ENCODE measurements at regions not wholly inside any gene's neighbourhood (a gene's known extent, or its start where the extent isn't known, plus 50 kb on each side); places are given as distances from the start of the nearest gene placed in this dataset.

- CTCF ChIA-PET = interaction anchor here (0.7 to 2.1 kb wide), 7 partner anchors 8 to 29 kb away, joined by 3 to 8 read pairs (median 5); no protein-coding TSS in a partner anchor
- Mint-ChIP-seq H3K27ac (peak overlapping the region; percentile 92), H3K9me3 (no peaks in the 10 kb centered on the region), H3K4me1 (peaks cover 56% of the 10 kb centered on the region), H3K36me3 (peaks cover 6% of the 10 kb centered on the region), H3K27me3 (no peaks in the 10 kb centered on the region), H3K4me3 (no peak overlapping the region)
- DNase-seq = no peak
Observed at GRCh38 chr10:33126742-33127141, 168.7 kb upstream of the ITGB1 start.

GRCh38 chr10:33125522-33126517 is 167.8 kb upstream of the ITGB1 start:
- no peak overlapping the region for H3K4me3 Mint-ChIP-seq
- CTCF ChIA-PET = interaction anchor here (0.7 to 2.1 kb wide), 7 partner anchors 9 to 30 kb away, joined by 3 to 8 read pairs (median 5); no protein-coding TSS in a partner anchor
- no peaks in the 10 kb centered on the region for H3K27me3 Mint-ChIP-seq
- H3K27ac Mint-ChIP-seq = peak overlapping the region; percentile 92
- DNase-seq = peak; percentile 62
- H3K4me1 Mint-ChIP-seq = peaks cover 58% of the 10 kb centered on the region
- no peaks in the 10 kb centered on the region for H3K9me3 Mint-ChIP-seq
- peaks cover 6% of the 10 kb centered on the region for H3K36me3 Mint-ChIP-seq

- Mint-ChIP-seq H3K27me3 (no peaks in the 10 kb centered on the region), H3K36me3 (peaks cover 6% of the 10 kb centered on the region), H3K4me3 (no peak overlapping the region), H3K9me3 (no peaks in the 10 kb centered on the region), H3K4me1 (peaks cover 62% of the 10 kb centered on the region), H3K27ac (no peak overlapping the region)
- CTCF ChIA-PET = interaction anchor here (0.6 to 1.5 kb wide), 3 partner anchors 9 to 31 kb away, joined by 3 to 4 read pairs (median 3); no protein-coding TSS in a partner anchor
- no peak for DNase-seq
Observed at GRCh38 chr10:33125111-33125510, 167.1 kb upstream of the ITGB1 start.

GRCh38 chr10:33123680-33124079 is 165.7 kb upstream of the ITGB1 start:
- Mint-ChIP-seq H3K4me3 (no peak overlapping the region), H3K27ac (no peak overlapping the region), H3K27me3 (no peaks in the 10 kb centered on the region), H3K9me3 (no peaks in the 10 kb centered on the region), H3K4me1 (peaks cover 63% of the 10 kb centered on the region), H3K36me3 (peaks cover 8% of the 10 kb centered on the region)
- CTCF ChIA-PET = interaction anchor here (1.2 kb wide), 1 partner anchor 11 kb away, joined by 3 read pairs; no protein-coding TSS in a partner anchor
- DNase-seq = no peak

DNA sequence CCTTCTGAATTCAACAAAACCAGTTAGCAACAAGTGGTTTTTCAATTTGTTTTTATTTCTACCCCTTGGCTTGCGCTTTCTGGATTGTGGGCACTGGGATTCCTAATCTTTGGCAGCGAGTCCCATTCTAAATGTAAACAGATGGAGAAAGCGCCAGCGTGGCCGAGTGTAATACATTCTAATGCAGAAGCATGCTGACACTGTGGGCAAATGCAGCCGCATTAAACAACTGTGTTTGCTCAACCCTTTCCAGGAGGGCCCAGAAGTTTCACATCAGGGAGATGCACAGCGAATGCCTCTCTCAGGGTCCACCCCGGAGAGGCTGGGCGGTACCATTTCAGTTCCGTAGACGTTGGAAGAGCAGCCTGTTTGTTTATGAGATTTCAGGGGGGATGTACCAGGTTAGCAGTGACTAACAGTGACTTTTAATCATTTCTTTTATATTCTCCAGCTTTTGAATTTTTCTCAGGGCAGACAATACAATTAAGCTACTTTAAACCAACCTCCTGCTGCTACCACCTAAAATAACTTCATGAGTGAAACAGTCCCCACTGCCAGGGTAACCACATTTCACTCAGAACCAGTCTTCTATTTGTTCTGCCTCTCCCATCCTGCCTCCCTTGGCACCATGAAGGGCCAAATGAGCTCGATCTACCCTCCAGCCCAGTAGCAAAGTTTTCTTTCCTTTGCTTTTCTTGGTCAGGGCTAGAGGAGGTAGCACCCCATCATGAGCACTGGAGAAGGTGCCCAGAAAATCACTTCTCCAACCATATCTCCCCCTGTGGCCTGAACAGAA is 164.2 kb upstream of the ITGB1 start:
- DNase-seq = no peak
- Mint-ChIP-seq H3K9me3 (peaks cover 2% of the 10 kb centered on the region), H3K4me3 (no peak overlapping the region), H3K36me3 (peaks cover 15% of the 10 kb centered on the region), H3K4me1 (peaks cover 66% of the 10 kb centered on the region), H3K27ac (no peak overlapping the region), H3K27me3 (no peaks in the 10 kb centered on the region)
- CTCF ChIA-PET = interaction anchor here (1.5 kb wide), 1 partner anchor 11 kb away, joined by 4 read pairs; no protein-coding TSS in a partner anchor

DNA sequence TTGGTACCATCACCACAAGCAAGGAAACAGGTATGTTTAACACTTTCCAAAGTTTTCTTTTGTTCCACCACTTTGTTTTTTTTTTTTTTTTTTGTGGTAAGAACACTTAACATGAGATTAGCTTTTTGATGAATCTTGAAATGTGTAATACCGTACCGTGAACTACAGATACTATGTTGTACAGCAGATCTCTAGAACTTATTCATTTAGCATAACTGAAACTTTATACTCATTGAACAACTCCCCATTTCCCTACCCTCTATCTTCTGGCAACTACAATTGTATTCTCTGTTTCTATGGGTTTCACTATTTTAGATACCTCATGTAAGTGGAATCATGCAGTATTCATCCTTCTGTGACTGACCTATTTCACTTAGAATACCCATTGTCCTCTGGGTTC is 162.7 kb upstream of the ITGB1 start:
- peaks cover 66% of the 10 kb centered on the region for H3K4me1 Mint-ChIP-seq
- CTCF ChIA-PET = interaction anchor here (1.8 kb wide), 1 partner anchor 10 kb away, joined by 5 read pairs; no protein-coding TSS in a partner anchor
- no peaks in the 10 kb centered on the region for H3K27me3 Mint-ChIP-seq
- H3K9me3 Mint-ChIP-seq = peaks cover 2% of the 10 kb centered on the region
- no peak for DNase-seq
- no peak overlapping the region for H3K27ac Mint-ChIP-seq
- H3K4me3 Mint-ChIP-seq = no peak overlapping the region
- peaks cover 12% of the 10 kb centered on the region for H3K36me3 Mint-ChIP-seq

DNA sequence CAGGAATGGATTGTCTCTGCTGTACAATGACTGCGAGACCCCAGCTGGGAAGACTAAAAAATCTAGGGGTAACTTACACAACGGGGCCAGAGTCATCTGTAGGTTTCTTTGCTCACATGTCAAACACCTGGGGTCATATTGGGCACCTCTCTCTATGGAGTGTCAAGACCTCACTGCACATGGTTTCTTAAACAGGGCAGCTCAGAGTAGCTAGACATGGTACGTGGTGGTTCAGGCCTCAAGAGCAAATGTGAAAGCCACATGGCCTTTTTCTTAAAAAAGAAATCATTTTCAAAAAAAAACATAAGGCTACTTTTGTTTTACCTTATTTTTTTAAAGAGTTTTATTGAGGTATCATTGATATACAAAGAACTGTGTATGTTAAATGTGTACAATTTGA is 162.2 kb upstream of the ITGB1 start:
- CTCF ChIA-PET = interaction anchor here (0.6 to 1.8 kb wide), 2 partner anchors 10 to 72 kb away, joined by 3 to 5 read pairs; no protein-coding TSS in a partner anchor
- Mint-ChIP-seq H3K4me3 (no peak overlapping the region), H3K4me1 (peaks cover 66% of the 10 kb centered on the region)

DNA sequence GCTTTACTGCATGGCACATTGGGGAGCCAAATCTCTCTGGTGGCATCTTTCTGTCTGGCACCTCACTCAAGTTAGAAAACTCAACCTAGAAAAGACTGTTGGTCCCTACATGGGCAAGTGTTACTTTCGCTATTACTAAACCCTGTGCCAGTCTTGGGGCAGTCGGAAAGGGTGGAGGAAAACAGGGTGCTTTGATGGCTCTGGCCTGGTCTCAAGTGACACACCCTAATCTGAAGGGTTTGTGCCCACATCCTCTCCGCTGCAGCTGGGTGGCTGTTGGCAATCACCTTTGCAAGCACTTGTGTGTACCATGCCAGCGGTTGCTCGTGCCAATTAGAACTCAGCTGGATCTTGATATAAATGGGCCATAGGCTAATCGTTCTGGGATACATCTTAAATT is 159.8 kb upstream of the ITGB1 start:
- H3K9me3 Mint-ChIP-seq = peaks cover 2% of the 10 kb centered on the region
- peak overlapping the region; percentile 78 for H3K27ac Mint-ChIP-seq
- H3K4me3 Mint-ChIP-seq = no peak overlapping the region
- peak; percentile 38 for DNase-seq
- H3K36me3 Mint-ChIP-seq = peaks cover 9% of the 10 kb centered on the region
- CTCF ChIA-PET = no interaction called here
- H3K27me3 Mint-ChIP-seq = no peaks in the 10 kb centered on the region
- H3K4me1 Mint-ChIP-seq = peaks cover 76% of the 10 kb centered on the region

More for the DNA sequence above, 162.2 kb upstream of the ITGB1 start:
- Mint-ChIP-seq H3K27ac (no peak overlapping the region), H3K36me3 (peaks cover 9% of the 10 kb centered on the region), H3K27me3 (no peaks in the 10 kb centered on the region), H3K9me3 (peaks cover 2% of the 10 kb centered on the region)
- DNase-seq = no peak

DNA sequence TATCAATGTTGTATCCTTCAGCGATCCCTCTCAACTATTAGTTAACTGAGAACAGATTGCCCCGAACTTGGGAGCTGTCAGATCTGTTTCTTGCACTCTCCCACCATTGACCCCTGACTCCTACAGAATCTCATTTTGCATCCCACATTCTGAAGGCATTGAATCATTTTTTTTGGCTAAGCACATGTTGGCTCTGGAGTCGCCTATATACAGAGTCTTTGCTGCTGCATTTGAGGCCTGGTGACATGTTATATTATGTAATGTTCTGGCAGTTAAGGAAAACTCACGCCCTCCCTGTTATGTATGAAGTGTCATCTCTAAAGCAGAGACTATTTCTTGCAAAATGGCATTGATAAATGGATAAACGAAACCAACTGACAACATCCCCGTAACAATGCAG is 159.2 kb upstream of the ITGB1 start:
- H3K4me1 Mint-ChIP-seq = peaks cover 72% of the 10 kb centered on the region
- CTCF ChIA-PET = no interaction called here
- peaks cover 9% of the 10 kb centered on the region for H3K36me3 Mint-ChIP-seq
- H3K27me3 Mint-ChIP-seq = no peaks in the 10 kb centered on the region
- DNase-seq = no peak
- peaks cover 2% of the 10 kb centered on the region for H3K9me3 Mint-ChIP-seq
- H3K27ac Mint-ChIP-seq = peak overlapping the region; percentile 78
- H3K4me3 Mint-ChIP-seq = no peak overlapping the region

- Mint-ChIP-seq H3K36me3 (peaks cover 9% of the 10 kb centered on the region), H3K9me3 (peaks cover 2% of the 10 kb centered on the region), H3K27ac (peak overlapping the region; percentile 78), H3K4me1 (peaks cover 77% of the 10 kb centered on the region), H3K27me3 (no peaks in the 10 kb centered on the region), H3K4me3 (no peak overlapping the region)
- DNase-seq = no peak
- CTCF ChIA-PET = interaction anchor here (0.6 to 1.7 kb wide), 10 partner anchors 10 to 757 kb away, joined by 3 to 13 read pairs (median 4); no protein-coding TSS in a partner anchor
Observed at GRCh38 chr10:33115738-33116719, 158.0 kb upstream of the ITGB1 start.

GRCh38 chr10:33114451-33114952 is 156.5 kb upstream of the ITGB1 start:
- peaks cover 7% of the 10 kb centered on the region for H3K36me3 Mint-ChIP-seq
- H3K9me3 Mint-ChIP-seq = peaks cover 2% of the 10 kb centered on the region
- peak overlapping the region; percentile 92 for H3K27ac Mint-ChIP-seq

GRCh38 chr10:33113466-33113865 is 155.4 kb upstream of the ITGB1 start:
- CTCF ChIA-PET = no interaction called here
- Mint-ChIP-seq H3K4me3 (no peak overlapping the region), H3K9me3 (peaks cover 2% of the 10 kb centered on the region), H3K27ac (peak overlapping the region; percentile 92), H3K27me3 (no peaks in the 10 kb centered on the region), H3K4me1 (peaks cover 79% of the 10 kb centered on the region), H3K36me3 (peaks cover 7% of the 10 kb centered on the region)
- no peak for DNase-seq

More at GRCh38 chr10:33114451-33114952, 156.5 kb upstream of the ITGB1 start:
- Mint-ChIP-seq H3K4me3 (peak overlapping the region; percentile 31), H3K4me1 (peaks cover 79% of the 10 kb centered on the region), H3K27me3 (no peaks in the 10 kb centered on the region)
- CTCF ChIA-PET = no interaction called here
- DNase-seq = no peak

Data from activated naive CD4-positive, alpha-beta T cell treated with anti-CD3 and anti-CD28 coated beads, Interleukin-2, amount 10 ng/mL, durations not matched to agents 7 days and 5 days (primary cell).